ENCODE measurements at regions not wholly inside any gene's neighbourhood (a gene's known extent, or its start where the extent isn't known, plus 50 kb on each side); places are given as distances from the start of the nearest gene placed in this dataset.
"Not testable (repeated sequence)": the region's sequence is repeated elsewhere in the genome, so short reads cannot be mapped to it uniquely, and the experiment has no call there.

GRCh38 chr12:46905239-46905627 lies 79.4 kb upstream of the SLC38A4 start:
- peak; percentile 33 to 53 for DNase-seq
- H3K9me3 ChIP-seq (ENCODE audit: insufficient read depth, low read depth, low read length); H3K27me3 ChIP-seq (ENCODE audit: insufficient read depth, low read length); H2AFZ ChIP-seq (ENCODE audit: insufficient read depth, low read length, poor library complexity); H3K4me2 ChIP-seq (ENCODE audit: low read length); H3K36me3 ChIP-seq (ENCODE audit: control insufficient read depth in 1 of 2, insufficient read depth in 2 of 2, low read length in 2 of 2); H3K9ac ChIP-seq (ENCODE audit: low read length); H3K4ac ChIP-seq (ENCODE audit: low read depth, low read length); H3K23ac ChIP-seq (ENCODE audit: low read length); H2BK12ac ChIP-seq (ENCODE audit: low read length); H2AK5ac ChIP-seq (ENCODE audit: low read length); H3K4me3 ChIP-seq (ENCODE audit: low read depth, low read length); H4K12ac ChIP-seq (ENCODE audit: low read depth, low read length): not testable (repeated sequence)
- Histone ChIP-seq H3K4me1 (ENCODE audit: control insufficient read depth in 1 of 2, insufficient read depth in 2 of 2, low read length in 2 of 2) (peaks cover 21 to 24% of the 10 kb centered on the region in 2 experiments), H4K8ac (ENCODE audit: low read depth, low read length) (peak overlapping the region; percentile 96), H2BK120ac (ENCODE audit: insufficient read depth, low read length, poor library complexity) (peak overlapping the region; percentile 100), H3K79me1 (ENCODE audit: low read length) (peaks cover 46% of the 10 kb centered on the region), H2BK5ac (ENCODE audit: low read depth, low read length, poor library complexity) (peak overlapping the region; percentile 100), H3K27ac (ENCODE audit: low read depth, low read length) (peak overlapping the region; percentile 99), H3K79me2 (ENCODE audit: control insufficient read depth, insufficient read depth, low read length, poor library complexity) (peaks cover 11% of the 10 kb centered on the region), H4K91ac (ENCODE audit: low read depth, low read length) (peak overlapping the region; percentile 100), H3K14ac (ENCODE audit: low read length) (peak overlapping the region; percentile 100), H3K18ac (ENCODE audit: low read length) (peak overlapping the region; percentile 99)
- WGBS (ENCODE audit: extremely low coverage, insufficient coverage, insufficient read length) = no CpG with 5 or more reads among the region's 4 CpGs

GRCh38 chr12:46907791-46908190 lies 82.0 kb upstream of the SLC38A4 start:
- Histone ChIP-seq H3K23ac (ENCODE audit: low read length) (no peak overlapping the region), H2BK120ac (ENCODE audit: insufficient read depth, low read length, poor library complexity) (peak overlapping the region; percentile 98), H4K8ac (ENCODE audit: low read depth, low read length) (peak overlapping the region; percentile 79), H4K91ac (ENCODE audit: low read depth, low read length) (peak overlapping the region; percentile 95), H3K27me3 (ENCODE audit: insufficient read depth, low read length) (no peaks in the 10 kb centered on the region), H3K4ac (ENCODE audit: low read depth, low read length) (peak overlapping the region; percentile 65), H3K14ac (ENCODE audit: low read length) (peak overlapping the region; percentile 82), H3K18ac (ENCODE audit: low read length) (peak overlapping the region; percentile 73), H3K79me2 (ENCODE audit: control insufficient read depth, insufficient read depth, low read length, poor library complexity) (peaks cover 11% of the 10 kb centered on the region), H3K9ac (ENCODE audit: low read length) (no peak overlapping the region), H3K36me3 (ENCODE audit: control insufficient read depth in 1 of 2, insufficient read depth in 2 of 2, low read length in 2 of 2) (no peaks in the 10 kb centered on the region), H3K27ac (ENCODE audit: low read depth, low read length) (peak overlapping the region; percentile 71), H3K4me2 (ENCODE audit: low read length) (no peak overlapping the region), H2BK12ac (ENCODE audit: low read length) (peak overlapping the region; percentile 99), H2BK5ac (ENCODE audit: low read depth, low read length, poor library complexity) (peak overlapping the region; percentile 93), H3K9me3 (ENCODE audit: insufficient read depth, low read depth, low read length) (no peaks in the 10 kb centered on the region), H3K79me1 (ENCODE audit: low read length) (peaks cover 38% of the 10 kb centered on the region), H3K4me3 (ENCODE audit: low read depth, low read length) (no peak overlapping the region), H2AFZ (ENCODE audit: insufficient read depth, low read length, poor library complexity) (peak overlapping the region; percentile 52), H3K4me1 (ENCODE audit: control insufficient read depth in 1 of 2, insufficient read depth in 2 of 2, low read length in 2 of 2) (peaks cover 18 to 21% of the 10 kb centered on the region in 2 experiments), H4K12ac (ENCODE audit: low read depth, low read length) (peak overlapping the region; percentile 31), H2AK5ac (ENCODE audit: low read length) (peak overlapping the region; percentile 99)
- WGBS (ENCODE audit: extremely low coverage, insufficient coverage, insufficient read length) = no CpG with 5 or more reads among the region's 3 CpGs
- no peak for DNase-seq

GRCh38 chr12:46908236-46908935 lies 82.6 kb upstream of the SLC38A4 start:
- no CpG with 5 or more reads among the region's 2 CpGs for WGBS (ENCODE audit: extremely low coverage, insufficient coverage, insufficient read length)
- Histone ChIP-seq H3K9ac (ENCODE audit: low read length) (no peak overlapping the region), H3K36me3 (ENCODE audit: control insufficient read depth in 1 of 2, insufficient read depth in 2 of 2, low read length in 2 of 2) (no peaks in the 10 kb centered on the region), H3K4me1 (ENCODE audit: control insufficient read depth in 1 of 2, insufficient read depth in 2 of 2, low read length in 2 of 2) (peaks cover 18 to 21% of the 10 kb centered on the region in 2 experiments), H3K9me3 (ENCODE audit: insufficient read depth, low read depth, low read length) (no peaks in the 10 kb centered on the region), H2BK12ac (ENCODE audit: low read length) (peak overlapping the region; percentile 99), H3K27me3 (ENCODE audit: insufficient read depth, low read length) (no peaks in the 10 kb centered on the region), H4K91ac (ENCODE audit: low read depth, low read length) (peak overlapping the region; percentile 95), H4K12ac (ENCODE audit: low read depth, low read length) (peak overlapping the region; percentile 8), H3K4ac (ENCODE audit: low read depth, low read length) (peak overlapping the region; percentile 65), H3K14ac (ENCODE audit: low read length) (peak overlapping the region; percentile 82), H2BK120ac (ENCODE audit: insufficient read depth, low read length, poor library complexity) (peak overlapping the region; percentile 98), H2AFZ (ENCODE audit: insufficient read depth, low read length, poor library complexity) (peak overlapping the region; percentile 12), H3K4me2 (ENCODE audit: low read length) (no peak overlapping the region), H3K79me2 (ENCODE audit: control insufficient read depth, insufficient read depth, low read length, poor library complexity) (peaks cover 11% of the 10 kb centered on the region), H3K4me3 (ENCODE audit: low read depth, low read length) (no peak overlapping the region), H4K8ac (ENCODE audit: low read depth, low read length) (peak overlapping the region; percentile 79), H3K79me1 (ENCODE audit: low read length) (peaks cover 34% of the 10 kb centered on the region), H2BK5ac (ENCODE audit: low read depth, low read length, poor library complexity) (peak overlapping the region; percentile 93), H3K18ac (ENCODE audit: low read length) (peak overlapping the region; percentile 78), H2AK5ac (ENCODE audit: low read length) (peak overlapping the region; percentile 99), H3K23ac (ENCODE audit: low read length) (no peak overlapping the region), H3K27ac (ENCODE audit: low read depth, low read length) (peak overlapping the region; percentile 71)
- DNase-seq = peak; percentile 8 to 18

- H2BK12ac ChIP-seq (ENCODE audit: low read length) = peak overlapping the region; percentile 99
- peaks cover 32% of the 10 kb centered on the region for H3K79me1 ChIP-seq (ENCODE audit: low read length)
- peaks cover 18 to 21% of the 10 kb centered on the region in 2 experiments for H3K4me1 ChIP-seq (ENCODE audit: control insufficient read depth in 1 of 2, insufficient read depth in 2 of 2, low read length in 2 of 2)
- H3K14ac ChIP-seq (ENCODE audit: low read length) = peak overlapping the region; percentile 82
- H3K27me3 ChIP-seq (ENCODE audit: insufficient read depth, low read length) = no peaks in the 10 kb centered on the region
- H3K18ac ChIP-seq (ENCODE audit: low read length) = peak overlapping the region; percentile 78
- peak overlapping the region; percentile 8 for H4K12ac ChIP-seq (ENCODE audit: low read depth, low read length)
- H3K9ac ChIP-seq (ENCODE audit: low read length) = no peak overlapping the region
- H3K9me3 ChIP-seq (ENCODE audit: insufficient read depth, low read depth, low read length) = no peaks in the 10 kb centered on the region
- H2AK5ac ChIP-seq (ENCODE audit: low read length) = peak overlapping the region; percentile 99
- DNase-seq = no peak
- H3K23ac ChIP-seq (ENCODE audit: low read length) = no peak overlapping the region
- H3K27ac ChIP-seq (ENCODE audit: low read depth, low read length) = peak overlapping the region; percentile 71
- H3K36me3 ChIP-seq (ENCODE audit: control insufficient read depth in 1 of 2, insufficient read depth in 2 of 2, low read length in 2 of 2) = no peaks in the 10 kb centered on the region
- no peak overlapping the region for H3K4me2 ChIP-seq (ENCODE audit: low read length)
- H4K8ac ChIP-seq (ENCODE audit: low read depth, low read length) = peak overlapping the region; percentile 79
- no CpG with 5 or more reads among the region's 6 CpGs for WGBS (ENCODE audit: extremely low coverage, insufficient coverage, insufficient read length)
- H3K4ac ChIP-seq (ENCODE audit: low read depth, low read length) = peak overlapping the region; percentile 61
- H2BK120ac ChIP-seq (ENCODE audit: insufficient read depth, low read length, poor library complexity) = peak overlapping the region; percentile 98
- no peak overlapping the region for H3K4me3 ChIP-seq (ENCODE audit: low read depth, low read length)
- peaks cover 11% of the 10 kb centered on the region for H3K79me2 ChIP-seq (ENCODE audit: control insufficient read depth, insufficient read depth, low read length, poor library complexity)
- H2AFZ ChIP-seq (ENCODE audit: insufficient read depth, low read length, poor library complexity) = no peak overlapping the region
- peak overlapping the region; percentile 95 for H4K91ac ChIP-seq (ENCODE audit: low read depth, low read length)
- H2BK5ac ChIP-seq (ENCODE audit: low read depth, low read length, poor library complexity) = peak overlapping the region; percentile 93
These were observed 83.3 kb upstream of the SLC38A4 start for GRCh38 chr12:46908936-46909635.
